Stimulated activated naive CD8-positive, alpha-beta T cell treated with anti-CD3 and anti-CD28 coated beads, Interleukin-15, Interleukin-2, amounts not matched to agents 100 ng/mL and 50 ng/mL, for 24 hours (primary cell): ENCODE measurements at regions not wholly inside any gene's neighbourhood (a gene's known extent, or its start where the extent isn't known, plus 50 kb on each side); places are given as distances from the start of the nearest gene placed in this dataset.

ENCODE experiments used
- H3K27ac Mint-ChIP-seq: one replicate; pipeline ENCODE4 v1.8.0; 2021; ENCODE audit warnings: mild to moderate bottlenecking, mixed read lengths
- H3K27me3 Mint-ChIP-seq: one replicate; pipeline ENCODE4 v1.8.0; 2021; ENCODE audit warnings: mixed read lengths
- H3K36me3 Mint-ChIP-seq: one replicate; pipeline ENCODE4 v1.8.0; 2021; ENCODE audit warnings: low read depth, mixed read lengths
- H3K4me1 Mint-ChIP-seq: one replicate; pipeline ENCODE4 v1.8.0; 2021; ENCODE audit warnings: low read depth, mixed read lengths
- H3K4me3 Mint-ChIP-seq: one replicate; pipeline ENCODE4 v1.8.0; 2021; ENCODE audit warnings: mild to moderate bottlenecking, mixed read lengths
- H3K9me3 Mint-ChIP-seq: one replicate; pipeline ENCODE4 v1.8.0; 2021; ENCODE audit warnings: mixed read lengths

DNA sequence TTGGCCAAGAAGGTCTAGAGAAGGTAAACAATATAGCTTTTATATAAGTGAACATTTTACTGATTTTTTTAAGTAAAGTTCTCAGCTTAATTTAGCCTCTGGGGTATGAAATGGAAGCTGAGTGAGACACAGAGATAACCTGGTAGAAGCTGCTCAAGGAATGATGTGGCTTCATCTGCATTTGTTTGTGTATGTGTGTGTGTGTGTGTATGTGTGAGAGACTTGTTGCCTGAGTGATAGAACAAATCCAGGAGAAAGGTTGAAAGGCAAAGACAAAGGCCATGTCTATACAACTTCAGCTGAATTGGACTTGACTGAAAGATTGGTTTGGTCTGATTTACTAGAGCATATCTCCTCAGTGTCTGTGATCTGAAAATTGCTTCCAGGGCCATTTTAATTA is 63.6 kb downstream of the PCDH7 start:
- Mint-ChIP-seq H3K27me3 (no peaks in the 10 kb centered on the region), H3K4me3 (no peak overlapping the region), H3K36me3 (no peaks in the 10 kb centered on the region), H3K27ac (no peak overlapping the region), H3K4me1 (no peaks in the 10 kb centered on the region), H3K9me3 (peaks cover 10% of the 10 kb centered on the region)

DNA sequence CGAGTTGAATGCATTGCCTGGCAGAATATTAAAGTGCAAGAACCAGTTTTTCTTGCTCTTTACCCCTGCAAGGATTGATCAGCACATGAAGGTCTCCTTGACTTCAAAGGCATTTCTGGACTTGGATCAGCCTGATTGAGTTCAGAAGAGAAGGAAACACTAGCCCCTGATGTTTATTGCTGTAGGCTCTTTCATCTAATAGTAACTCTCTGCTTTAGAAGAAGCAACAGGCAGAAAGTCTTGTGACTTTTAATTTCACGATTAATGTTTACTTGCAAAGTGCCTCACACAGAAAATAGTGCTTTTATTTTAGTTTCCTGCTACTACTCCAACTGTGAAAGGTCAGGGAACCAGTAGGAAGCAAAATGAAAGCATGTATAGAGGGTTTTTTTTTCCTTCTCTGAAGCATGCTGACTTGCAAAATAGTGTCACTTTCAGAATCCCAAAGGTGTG is 69.1 kb downstream of the PCDH7 start:
- Mint-ChIP-seq H3K27ac (no peak overlapping the region), H3K9me3 (peaks cover 10% of the 10 kb centered on the region), H3K36me3 (no peaks in the 10 kb centered on the region), H3K27me3 (no peaks in the 10 kb centered on the region), H3K4me1 (no peaks in the 10 kb centered on the region), H3K4me3 (no peak overlapping the region)

DNA sequence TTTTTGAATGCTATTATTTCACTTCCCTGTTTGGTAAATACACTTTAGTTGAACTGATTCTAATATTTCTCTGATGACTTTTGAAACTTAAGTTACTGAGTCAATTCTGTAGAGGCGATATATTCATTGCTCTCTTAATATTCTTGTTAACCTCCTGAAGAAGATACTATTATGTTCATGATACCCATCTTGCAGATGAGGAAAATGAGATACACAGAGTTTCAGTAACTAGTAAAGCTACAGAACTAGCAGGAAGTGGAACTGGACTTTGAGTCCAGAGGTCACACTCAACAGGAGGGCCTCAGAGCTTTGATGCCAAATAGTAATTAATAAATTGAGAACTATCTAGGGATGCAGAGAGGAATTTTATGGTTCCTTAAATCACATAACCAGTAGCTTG is 70.0 kb downstream of the PCDH7 start:
- no peaks in the 10 kb centered on the region for H3K27me3 Mint-ChIP-seq
- H3K4me3 Mint-ChIP-seq = no peak overlapping the region
- no peak overlapping the region for H3K27ac Mint-ChIP-seq
- peaks cover 10% of the 10 kb centered on the region for H3K9me3 Mint-ChIP-seq
- no peaks in the 10 kb centered on the region for H3K36me3 Mint-ChIP-seq
- H3K4me1 Mint-ChIP-seq = no peaks in the 10 kb centered on the region

DNA sequence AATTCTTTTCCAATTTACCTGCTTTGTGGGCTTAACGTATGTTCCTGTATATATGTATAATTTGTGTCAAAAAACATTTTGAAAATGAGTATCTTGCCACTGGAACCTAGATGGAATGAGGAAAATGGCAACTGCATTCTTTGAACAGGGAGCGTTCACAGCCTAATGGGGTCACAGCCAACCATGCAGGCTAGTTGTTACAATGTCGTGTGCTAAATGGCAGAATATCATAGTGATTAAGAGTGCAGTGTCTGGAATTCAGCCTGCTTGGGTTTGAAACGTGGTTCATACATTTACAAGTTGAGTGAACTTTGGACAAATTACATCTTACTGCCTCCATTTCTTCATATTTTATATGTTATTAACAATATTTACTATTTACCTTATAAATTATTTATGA is 70.8 kb downstream of the PCDH7 start:
- Mint-ChIP-seq H3K9me3 (peaks cover 10% of the 10 kb centered on the region), H3K27me3 (no peaks in the 10 kb centered on the region), H3K4me3 (no peak overlapping the region), H3K27ac (no peak overlapping the region), H3K4me1 (no peaks in the 10 kb centered on the region), H3K36me3 (no peaks in the 10 kb centered on the region)

DNA sequence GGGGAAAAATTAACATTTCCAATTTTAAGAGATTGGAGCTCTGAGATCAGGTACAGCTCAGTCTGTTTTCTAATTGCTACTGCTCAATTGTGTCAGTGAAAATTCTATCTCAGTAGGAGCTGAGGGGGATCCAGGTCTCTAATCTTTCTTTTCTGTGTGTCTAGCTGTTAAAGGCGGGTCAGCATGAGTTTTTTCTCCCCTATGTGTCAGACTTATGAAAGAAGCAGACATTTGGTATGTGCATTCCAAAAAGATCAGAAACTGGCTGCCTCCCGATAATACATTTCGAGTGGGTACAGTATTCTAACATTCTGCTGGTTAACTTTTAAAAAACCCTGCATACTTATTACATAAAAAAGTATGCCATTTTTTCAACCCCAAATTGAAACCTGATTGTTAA is 72.4 kb downstream of the PCDH7 start:
- Mint-ChIP-seq H3K27me3 (no peaks in the 10 kb centered on the region), H3K4me1 (no peaks in the 10 kb centered on the region), H3K4me3 (no peak overlapping the region), H3K36me3 (no peaks in the 10 kb centered on the region), H3K9me3 (peaks cover 4% of the 10 kb centered on the region), H3K27ac (no peak overlapping the region)

DNA sequence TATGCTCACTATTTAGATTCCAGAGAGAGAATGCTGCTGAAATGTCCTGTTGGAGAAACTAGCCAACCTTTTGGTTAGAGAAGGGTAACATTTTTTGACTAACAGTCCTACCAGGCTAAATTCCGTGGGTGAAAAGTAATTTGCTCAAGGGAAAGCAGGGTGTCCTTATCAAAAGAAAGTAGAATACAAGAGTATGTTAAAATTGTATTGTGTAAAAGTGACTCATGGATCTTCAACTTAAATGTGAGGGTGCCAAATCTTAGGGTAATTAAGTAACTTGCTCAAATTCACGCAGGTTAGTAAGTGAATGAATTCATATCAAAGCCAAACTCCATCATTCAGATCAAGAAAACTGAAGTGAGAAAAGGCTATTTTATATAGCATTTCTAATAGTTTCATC is 81.7 kb downstream of the PCDH7 start:
- peaks cover 21% of the 10 kb centered on the region for H3K9me3 Mint-ChIP-seq
- H3K27me3 Mint-ChIP-seq = no peaks in the 10 kb centered on the region
- H3K4me1 Mint-ChIP-seq = no peaks in the 10 kb centered on the region
- no peak overlapping the region for H3K4me3 Mint-ChIP-seq
- no peak overlapping the region for H3K27ac Mint-ChIP-seq
- no peaks in the 10 kb centered on the region for H3K36me3 Mint-ChIP-seq

DNA sequence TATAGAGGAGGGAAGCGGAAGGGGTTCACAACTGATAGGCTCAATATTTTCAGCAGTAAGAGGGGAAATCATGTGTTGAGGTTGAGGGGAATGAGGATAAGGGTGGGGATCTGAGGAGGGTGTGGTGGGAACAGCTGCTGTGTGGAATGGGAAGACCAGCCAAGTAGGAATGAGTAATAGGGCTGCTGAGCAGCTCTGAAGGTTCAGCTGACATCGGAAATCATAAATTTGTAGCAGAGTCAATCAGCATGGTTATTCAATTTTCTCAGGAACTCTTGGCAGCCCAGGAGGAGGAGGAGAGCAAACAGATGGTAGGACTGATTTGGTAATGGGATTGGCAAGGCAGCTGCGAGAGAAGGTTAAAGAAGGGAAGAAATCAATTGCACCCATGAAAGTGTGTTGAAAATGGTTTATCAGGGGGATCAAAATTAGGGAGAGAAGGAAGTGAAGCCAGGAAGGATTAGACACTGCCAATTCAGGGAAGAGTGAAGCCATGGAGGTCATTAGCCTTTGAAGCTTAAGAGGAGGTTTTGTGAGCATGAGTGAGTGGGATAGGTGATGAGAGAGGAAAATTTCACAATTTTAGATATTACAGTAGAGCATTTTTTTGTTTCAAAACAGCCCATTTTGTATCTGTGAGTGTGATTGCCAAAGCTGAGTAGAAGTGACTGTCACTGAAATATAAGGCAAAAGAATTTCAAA is 82.6 kb downstream of the PCDH7 start:
- Mint-ChIP-seq H3K4me3 (no peak overlapping the region), H3K4me1 (no peaks in the 10 kb centered on the region), H3K27ac (no peak overlapping the region), H3K9me3 (peaks cover 21% of the 10 kb centered on the region), H3K27me3 (no peaks in the 10 kb centered on the region), H3K36me3 (no peaks in the 10 kb centered on the region)

DNA sequence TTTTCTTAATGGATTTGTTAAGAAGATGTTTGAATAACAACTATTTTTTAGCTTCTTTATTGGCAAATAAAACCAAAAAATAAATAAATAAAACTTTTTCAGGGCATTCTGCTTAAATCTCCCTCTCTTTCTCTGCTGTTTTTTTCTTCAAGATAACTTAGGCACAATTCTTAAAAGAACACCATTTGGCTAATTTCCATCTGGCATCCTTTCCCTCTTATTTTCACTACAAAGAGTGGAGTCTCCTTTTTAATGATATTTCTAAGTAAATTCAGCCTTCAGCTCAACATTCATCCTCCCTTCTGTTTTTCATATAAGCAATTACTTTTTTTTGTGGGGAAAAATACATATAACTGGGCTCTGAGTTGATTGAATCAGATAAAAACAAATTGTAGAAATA is 88.1 kb downstream of the PCDH7 start:
- Mint-ChIP-seq H3K4me3 (no peak overlapping the region), H3K4me1 (no peaks in the 10 kb centered on the region), H3K36me3 (no peaks in the 10 kb centered on the region), H3K9me3 (peaks cover 10% of the 10 kb centered on the region), H3K27me3 (no peaks in the 10 kb centered on the region), H3K27ac (no peak overlapping the region)

DNA sequence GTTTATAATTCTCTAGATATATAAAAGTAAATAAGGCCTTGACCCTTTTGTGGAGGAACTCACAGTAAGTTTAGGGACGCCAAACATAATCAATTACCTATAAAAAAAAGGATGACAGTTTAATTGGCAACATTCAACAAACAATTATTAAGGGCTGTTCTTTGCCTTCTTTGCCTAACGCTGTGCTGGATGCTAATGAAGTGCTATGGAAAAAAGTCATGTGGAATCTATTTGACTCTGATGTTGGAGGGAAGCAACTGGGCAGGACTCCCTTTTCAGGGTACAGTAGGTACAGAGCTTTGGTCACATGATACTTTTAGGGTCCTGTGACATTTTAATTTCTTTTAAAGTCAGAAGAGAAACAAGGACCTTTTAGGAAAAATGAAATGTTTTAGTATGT is 91.1 kb downstream of the PCDH7 start:
- no peaks in the 10 kb centered on the region for H3K27me3 Mint-ChIP-seq
- H3K9me3 Mint-ChIP-seq = peaks cover 4% of the 10 kb centered on the region
- no peaks in the 10 kb centered on the region for H3K36me3 Mint-ChIP-seq
- H3K27ac Mint-ChIP-seq = no peak overlapping the region
- no peak overlapping the region for H3K4me3 Mint-ChIP-seq
- H3K4me1 Mint-ChIP-seq = no peaks in the 10 kb centered on the region

DNA sequence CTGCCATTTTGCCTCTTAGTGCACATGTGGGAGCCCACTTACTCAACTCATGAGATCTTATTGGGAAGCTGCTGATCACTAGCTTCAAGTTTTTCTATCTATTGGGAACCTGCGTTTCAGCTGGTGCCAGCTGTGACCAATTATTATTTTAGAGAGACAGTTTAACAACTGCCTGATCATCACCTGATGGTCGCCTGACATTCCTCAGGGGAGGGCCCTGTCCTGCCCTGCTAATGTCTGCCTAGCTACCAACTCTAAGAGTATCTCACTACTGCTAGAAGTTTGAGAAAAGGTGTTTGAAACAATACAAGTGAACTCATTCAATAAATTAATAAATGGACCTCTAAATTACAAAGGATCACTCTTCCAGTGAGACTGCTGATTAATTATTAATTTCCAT is 95.5 kb downstream of the PCDH7 start:
- Mint-ChIP-seq H3K36me3 (no peaks in the 10 kb centered on the region), H3K27me3 (no peaks in the 10 kb centered on the region), H3K9me3 (no peaks in the 10 kb centered on the region), H3K4me3 (no peak overlapping the region), H3K27ac (no peak overlapping the region), H3K4me1 (no peaks in the 10 kb centered on the region)

DNA sequence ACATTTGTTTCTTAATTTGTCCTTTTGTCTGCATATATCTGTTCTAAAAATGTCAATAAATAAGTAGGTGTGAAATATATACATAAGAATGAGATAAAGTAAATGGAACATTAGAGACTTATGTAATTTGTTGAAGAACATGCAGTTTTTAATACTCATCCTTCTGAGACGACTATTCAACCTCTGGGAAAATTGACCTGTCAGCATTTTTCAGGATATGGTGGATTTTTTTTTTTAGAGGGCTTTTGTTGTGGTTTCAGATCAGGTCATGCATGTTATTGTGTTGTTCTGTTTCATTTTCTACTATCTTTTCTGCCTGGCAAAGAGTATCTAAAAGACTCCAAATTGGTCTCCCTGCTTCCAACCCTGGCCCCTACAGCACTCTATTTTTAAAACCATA is 97.3 kb downstream of the PCDH7 start:
- peaks cover 3% of the 10 kb centered on the region for H3K9me3 Mint-ChIP-seq
- no peaks in the 10 kb centered on the region for H3K36me3 Mint-ChIP-seq
- H3K4me1 Mint-ChIP-seq = no peaks in the 10 kb centered on the region
- no peaks in the 10 kb centered on the region for H3K27me3 Mint-ChIP-seq
- no peak overlapping the region for H3K4me3 Mint-ChIP-seq
- no peak overlapping the region for H3K27ac Mint-ChIP-seq

DNA sequence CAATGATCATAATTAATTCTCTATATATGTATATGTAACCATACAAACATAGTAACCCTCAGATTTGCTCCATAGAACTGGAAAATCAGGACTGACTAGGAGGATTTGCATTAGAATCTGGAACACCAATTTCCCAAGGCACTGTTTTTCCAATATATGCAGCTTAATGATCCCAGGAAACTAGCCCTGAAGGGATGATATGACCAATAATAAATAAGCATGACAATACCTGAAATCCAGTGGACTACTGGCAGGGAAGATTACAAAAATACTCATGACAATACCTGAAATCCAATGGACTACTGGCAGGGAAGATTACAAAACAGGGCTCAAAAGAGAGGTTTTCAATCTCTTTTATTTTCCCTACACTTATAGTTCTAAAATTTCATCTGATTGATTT is 98.4 kb downstream of the PCDH7 start:
- H3K27ac Mint-ChIP-seq = no peak overlapping the region
- peaks cover 3% of the 10 kb centered on the region for H3K9me3 Mint-ChIP-seq
- H3K4me1 Mint-ChIP-seq = no peaks in the 10 kb centered on the region
- no peak overlapping the region for H3K4me3 Mint-ChIP-seq
- H3K36me3 Mint-ChIP-seq = no peaks in the 10 kb centered on the region
- H3K27me3 Mint-ChIP-seq = no peaks in the 10 kb centered on the region

DNA sequence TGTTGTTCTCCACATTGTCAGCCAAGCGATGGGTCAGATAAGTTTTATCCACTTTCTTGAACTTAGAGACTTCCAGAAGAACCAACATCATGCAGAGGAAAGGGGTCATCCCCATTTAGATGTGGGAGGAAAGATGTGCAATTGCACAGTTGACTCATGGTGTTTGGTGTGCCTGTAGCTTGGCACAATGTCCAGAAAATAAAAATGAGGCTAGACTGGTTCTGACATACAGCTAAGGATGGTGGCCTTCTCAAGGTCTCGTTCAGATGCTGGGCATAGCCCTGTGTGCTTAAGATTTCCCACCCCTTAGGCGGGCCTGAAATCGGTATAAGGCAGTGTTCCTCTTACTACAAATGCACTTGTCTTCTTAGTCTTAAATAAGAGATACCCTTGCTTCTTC is 101.1 kb downstream of the PCDH7 start:
- Mint-ChIP-seq H3K9me3 (peaks cover 6% of the 10 kb centered on the region), H3K36me3 (no peaks in the 10 kb centered on the region), H3K27me3 (no peaks in the 10 kb centered on the region), H3K4me3 (no peak overlapping the region), H3K4me1 (no peaks in the 10 kb centered on the region), H3K27ac (no peak overlapping the region)

DNA sequence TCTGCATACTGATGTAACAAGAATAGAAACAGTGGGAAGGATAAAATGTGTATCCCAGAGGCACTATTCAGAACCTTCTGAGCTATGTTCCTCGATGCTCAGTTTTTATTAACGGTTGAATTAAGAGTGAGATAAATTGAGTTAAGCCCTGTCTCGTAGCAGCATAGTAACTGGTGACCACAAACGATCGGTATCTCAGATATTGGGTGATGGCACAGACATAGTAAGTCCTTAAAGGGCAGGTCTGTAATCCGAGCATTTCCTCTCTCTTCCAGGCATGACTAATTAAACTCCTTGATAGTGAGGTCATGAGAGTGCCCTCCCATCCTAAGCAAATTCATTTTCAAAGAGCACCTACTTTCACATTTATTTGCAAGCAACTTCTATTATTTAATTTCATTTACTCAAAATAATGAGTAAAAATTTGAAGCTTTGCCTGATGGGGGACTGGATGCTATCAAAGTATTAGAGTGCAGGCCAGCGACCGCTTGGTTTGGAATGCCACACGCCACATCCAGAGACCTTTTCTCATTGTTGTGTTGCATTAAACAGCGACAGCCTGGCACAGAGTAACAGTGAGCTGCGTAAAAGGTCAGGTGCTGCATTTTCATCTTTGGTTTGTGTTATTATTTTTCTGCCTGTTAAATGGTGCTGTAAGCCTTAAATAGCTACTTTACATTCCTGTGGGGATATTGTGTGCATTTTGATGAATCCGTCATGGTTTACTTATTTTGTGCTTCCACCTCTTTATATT is 101.9 kb downstream of the PCDH7 start:
- H3K27ac Mint-ChIP-seq = no peak overlapping the region
- H3K27me3 Mint-ChIP-seq = no peaks in the 10 kb centered on the region
- H3K4me1 Mint-ChIP-seq = no peaks in the 10 kb centered on the region
- H3K4me3 Mint-ChIP-seq = no peak overlapping the region
- H3K9me3 Mint-ChIP-seq = peaks cover 6% of the 10 kb centered on the region
- H3K36me3 Mint-ChIP-seq = no peaks in the 10 kb centered on the region

DNA sequence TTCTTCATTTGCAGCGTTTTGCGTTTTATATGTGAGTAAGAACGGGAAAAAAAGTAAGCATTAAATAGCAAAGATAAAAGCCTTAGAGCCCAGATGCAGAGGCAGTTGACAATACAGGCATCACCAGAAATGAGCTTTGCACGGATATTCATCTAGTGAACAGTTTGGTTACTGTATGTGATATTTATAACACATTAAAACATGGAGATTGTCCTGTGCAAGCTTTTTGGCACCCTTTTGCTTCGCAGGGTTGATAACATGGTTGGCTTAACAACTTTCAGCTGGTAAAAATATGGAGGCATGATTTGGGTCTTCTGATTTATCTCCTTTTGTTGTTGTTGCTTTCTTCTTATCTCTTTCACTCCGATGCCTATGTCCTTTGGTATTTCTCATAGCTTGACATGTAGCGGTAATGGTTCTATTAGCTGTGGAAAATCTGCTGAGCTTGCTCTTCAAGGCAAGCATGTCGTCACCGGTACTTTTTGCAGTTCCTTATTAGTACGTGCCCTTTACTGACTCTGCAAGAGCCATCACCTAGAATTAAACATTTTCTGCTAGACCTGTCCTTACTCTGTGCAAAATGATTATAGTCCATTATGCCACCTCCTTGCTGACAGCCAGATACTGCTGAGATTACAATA is 102.9 kb downstream of the PCDH7 start:
- Mint-ChIP-seq H3K36me3 (no peaks in the 10 kb centered on the region), H3K4me3 (no peak overlapping the region), H3K9me3 (peaks cover 6% of the 10 kb centered on the region), H3K4me1 (no peaks in the 10 kb centered on the region), H3K27me3 (no peaks in the 10 kb centered on the region), H3K27ac (no peak overlapping the region)
